MM.1S (cell line): ENCODE measurements at regions not wholly inside any gene's neighbourhood (a gene's known extent, or its start where the extent isn't known, plus 50 kb on each side); places are given as distances from the start of the nearest gene placed in this dataset.

Experiments
- EZH2 ChIP-seq: fragments of 300-600 bp; sonication (generic); optimal IDR thresholded peaks from 2 replicates; pipeline ENCODE3; 2017; ENCODE audit warnings: low read depth, mild to moderate bottlenecking, antibody characterized with exemption, low read length, mixed read lengths
- TF ChIP-seq, protein P1 (sequence below): fragments of 300-600 bp; sonication (generic); IDR thresholded peaks from 2 replicates; pipeline ENCODE4 v1.5.1; 2016; ENCODE audit warnings: antibody characterized with exemption, low read length, mixed read lengths

- TF ChIP-seq, protein P1, sequence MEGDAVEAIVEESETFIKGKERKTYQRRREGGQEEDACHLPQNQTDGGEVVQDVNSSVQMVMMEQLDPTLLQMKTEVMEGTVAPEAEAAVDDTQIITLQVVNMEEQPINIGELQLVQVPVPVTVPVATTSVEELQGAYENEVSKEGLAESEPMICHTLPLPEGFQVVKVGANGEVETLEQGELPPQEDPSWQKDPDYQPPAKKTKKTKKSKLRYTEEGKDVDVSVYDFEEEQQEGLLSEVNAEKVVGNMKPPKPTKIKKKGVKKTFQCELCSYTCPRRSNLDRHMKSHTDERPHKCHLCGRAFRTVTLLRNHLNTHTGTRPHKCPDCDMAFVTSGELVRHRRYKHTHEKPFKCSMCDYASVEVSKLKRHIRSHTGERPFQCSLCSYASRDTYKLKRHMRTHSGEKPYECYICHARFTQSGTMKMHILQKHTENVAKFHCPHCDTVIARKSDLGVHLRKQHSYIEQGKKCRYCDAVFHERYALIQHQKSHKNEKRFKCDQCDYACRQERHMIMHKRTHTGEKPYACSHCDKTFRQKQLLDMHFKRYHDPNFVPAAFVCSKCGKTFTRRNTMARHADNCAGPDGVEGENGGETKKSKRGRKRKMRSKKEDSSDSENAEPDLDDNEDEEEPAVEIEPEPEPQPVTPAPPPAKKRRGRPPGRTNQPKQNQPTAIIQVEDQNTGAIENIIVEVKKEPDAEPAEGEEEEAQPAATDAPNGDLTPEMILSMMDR = no peak
- TF ChIP-seq EZH2 = no peak
Measured at GRCh38 chrX:38965888-38966287, 164.6 kb downstream of the MID1IP1 start.
